GM18517 (cell line): ENCODE measurements at regions not wholly inside any gene's neighbourhood (a gene's known extent, or its start where the extent isn't known, plus 50 kb on each side); places are given as distances from the start of the nearest gene placed in this dataset.

Experiments used
- ATAC-seq: cut with Tn5 transposase; IDR thresholded peaks from one replicate; pipeline ENCODE4 v1.9.1; 2021; ENCODE audit warnings: mild to moderate bottlenecking, moderate library complexity; ENCODE audit not compliant: unreplicated experiment

GRCh38 chr1:81498471-81499462, 302.0 kb upstream of the ADGRL2 start:
- no peak for ATAC-seq

GRCh38 chr1:81496349-81496748, 304.4 kb upstream of the ADGRL2 start:
- no peak for ATAC-seq

GRCh38 chr1:81493102-81493869, 307.4 kb upstream of the ADGRL2 start:
- ATAC-seq, result no peak

- no peak for ATAC-seq
These were observed 308.1 kb upstream of the ADGRL2 start for GRCh38 chr1:81492628-81493027.

GRCh38 chr1:81490614-81491013, 310.1 kb upstream of the ADGRL2 start:
- no peak for ATAC-seq

GRCh38 chr1:81489372-81489934, 311.3 kb upstream of the ADGRL2 start:
- ATAC-seq, result no peak

- no peak for ATAC-seq
These were observed 316.4 kb upstream of the ADGRL2 start for GRCh38 chr1:81484284-81484683.

GRCh38 chr1:81478219-81478618, 322.5 kb upstream of the ADGRL2 start:
- ATAC-seq, result no peak

- no peak for ATAC-seq
These were observed 323.0 kb upstream of the ADGRL2 start for GRCh38 chr1:81477710-81478109.

GRCh38 chr1:81472387-81472786, 328.3 kb upstream of the ADGRL2 start:
- no peak for ATAC-seq

- ATAC-seq, result no peak
These were observed 329.5 kb upstream of the ADGRL2 start for GRCh38 chr1:81471255-81471654.

- no peak for ATAC-seq
These were observed 330.5 kb upstream of the ADGRL2 start for GRCh38 chr1:81470275-81470674.

GRCh38 chr1:81467383-81467782, 333.4 kb upstream of the ADGRL2 start:
- ATAC-seq, result no peak

- no peak for ATAC-seq
These were observed 333.8 kb upstream of the ADGRL2 start for GRCh38 chr1:81466961-81467360.

- no peak for ATAC-seq
These were observed 336.5 kb upstream of the ADGRL2 start for GRCh38 chr1:81463936-81464837.

- ATAC-seq, result no peak
These were observed 341.7 kb upstream of the ADGRL2 start for GRCh38 chr1:81459043-81459442.

GRCh38 chr1:81458186-81458585, 342.5 kb upstream of the ADGRL2 start:
- no peak for ATAC-seq

- ATAC-seq, result no peak
These were observed 345.3 kb upstream of the ADGRL2 start for GRCh38 chr1:81455481-81455880.

GRCh38 chr1:81453971-81454370, 346.8 kb upstream of the ADGRL2 start:
- ATAC-seq, result no peak

- no peak for ATAC-seq
These were observed 347.4 kb upstream of the ADGRL2 start for GRCh38 chr1:81453367-81453703.
